GM19238 (cell line): ENCODE measurements at regions not wholly inside any gene's neighbourhood (a gene's known extent, or its start where the extent isn't known, plus 50 kb on each side); places are given as distances from the start of the nearest gene placed in this dataset.

ENCODE experiments used
- DNase-seq: peaks from one replicate; pipeline ENCODE4 v3.0.0; 2011; ENCODE audit warnings: low spot score; ENCODE audit not compliant: insufficient read length

- no peak for DNase-seq
Measured at GRCh38 chr2:104289651-104290565, 564.0 kb upstream of the POU3F3 start.

GRCh38 chr2:104290566-104290891, 563.4 kb upstream of the POU3F3 start:
- DNase-seq, result no peak

- no peak for DNase-seq
Measured at GRCh38 chr2:104312684-104313083, 541.2 kb upstream of the POU3F3 start.

- no peak for DNase-seq
Measured at GRCh38 chr2:104318001-104318665, 535.8 kb upstream of the POU3F3 start.

GRCh38 chr2:104321116-104321795, 532.7 kb upstream of the POU3F3 start:
- no peak for DNase-seq

- DNase-seq, result no peak
Measured at GRCh38 chr2:104321796-104322349, 532.0 kb upstream of the POU3F3 start.

- no peak for DNase-seq
Measured at GRCh38 chr2:104332731-104333130, 521.2 kb upstream of the POU3F3 start.

GRCh38 chr2:104337869-104338268, 516.0 kb upstream of the POU3F3 start:
- DNase-seq, result no peak

- no peak for DNase-seq
Measured at GRCh38 chr2:104340162-104340561, 513.8 kb upstream of the POU3F3 start.

GRCh38 chr2:104340879-104341828, 512.8 kb upstream of the POU3F3 start:
- DNase-seq, result no peak

- no peak for DNase-seq
Measured at GRCh38 chr2:104344306-104344705, 509.6 kb upstream of the POU3F3 start.

GRCh38 chr2:104344985-104345384, 508.9 kb upstream of the POU3F3 start:
- no peak for DNase-seq

- DNase-seq, result no peak
Measured at GRCh38 chr2:104358122-104358521, 495.8 kb upstream of the POU3F3 start.

GRCh38 chr2:104361414-104361813, 492.5 kb upstream of the POU3F3 start:
- DNase-seq, result no peak

- DNase-seq, result no peak
Measured at GRCh38 chr2:104368089-104368488, 485.8 kb upstream of the POU3F3 start.

GRCh38 chr2:104371087-104371781, 482.7 kb upstream of the POU3F3 start:
- DNase-seq, result no peak

GRCh38 chr2:104375206-104375605, 478.7 kb upstream of the POU3F3 start:
- no peak for DNase-seq

- DNase-seq, result no peak
Measured at GRCh38 chr2:104378853-104379374, 475.0 kb upstream of the POU3F3 start.

- no peak for DNase-seq
Measured at GRCh38 chr2:104384961-104385360, 469.0 kb upstream of the POU3F3 start.

GRCh38 chr2:104385743-104386142, 468.2 kb upstream of the POU3F3 start:
- DNase-seq, result no peak
